Activated CD4-positive, alpha-beta memory T cell treated with anti-CD3 and anti-CD28 coated beads for 36 hours (primary cell): ENCODE measurements at regions not wholly inside any gene's neighbourhood (a gene's known extent, or its start where the extent isn't known, plus 50 kb on each side); places are given as distances from the start of the nearest gene placed in this dataset.
"Not testable (repeated sequence)": the region's sequence is repeated elsewhere in the genome, so short reads cannot be mapped to it uniquely, and the experiment has no call there.

Source experiments
- CTCF ChIA-PET: fragments of 350-600 bp; sonication (Branson Sonifier 250); formaldehyde crosslinking; loops from one replicate; lab custom pipeline; 2021; ENCODE audit warnings: antibody characterized with exemption, inconsistent platforms; lab: Charles Lee
- POLR2A ChIA-PET: fragments of 350-600 bp; sonication (Branson Sonifier 250); formaldehyde crosslinking; loops from one replicate; lab custom pipeline; 2021; ENCODE audit warnings: antibody characterized with exemption; lab: Charles Lee
- DNase-seq: peaks from one replicate; pipeline ENCODE4 v3.0.0-alpha.2; 2020
- H3K27ac Mint-ChIP-seq: one replicate; pipeline ENCODE4 v1.8.0; 2021; ENCODE audit warnings: mixed read lengths
- H3K27me3 Mint-ChIP-seq: one replicate; pipeline ENCODE4 v1.8.0; 2021; ENCODE audit warnings: mixed read lengths
- H3K36me3 Mint-ChIP-seq: one replicate; pipeline ENCODE4 v1.8.0; 2021; ENCODE audit warnings: mixed read lengths
- H3K4me1 Mint-ChIP-seq: one replicate; pipeline ENCODE4 v1.8.0; 2021; ENCODE audit warnings: low read depth, mixed read lengths
- H3K4me3 Mint-ChIP-seq: one replicate; pipeline ENCODE4 v1.8.0; 2021; ENCODE audit warnings: mild to moderate bottlenecking, mixed read lengths
- H3K9me3 Mint-ChIP-seq: one replicate; pipeline ENCODE4 v1.8.0; 2021; ENCODE audit warnings: mixed read lengths
- intact Hi-C: fragments of 100-400 bp; cut with micrococcal nuclease; formaldehyde crosslinking; loops from one replicate; pipeline ENCODE4 v1.15.1; 2023

DNA sequence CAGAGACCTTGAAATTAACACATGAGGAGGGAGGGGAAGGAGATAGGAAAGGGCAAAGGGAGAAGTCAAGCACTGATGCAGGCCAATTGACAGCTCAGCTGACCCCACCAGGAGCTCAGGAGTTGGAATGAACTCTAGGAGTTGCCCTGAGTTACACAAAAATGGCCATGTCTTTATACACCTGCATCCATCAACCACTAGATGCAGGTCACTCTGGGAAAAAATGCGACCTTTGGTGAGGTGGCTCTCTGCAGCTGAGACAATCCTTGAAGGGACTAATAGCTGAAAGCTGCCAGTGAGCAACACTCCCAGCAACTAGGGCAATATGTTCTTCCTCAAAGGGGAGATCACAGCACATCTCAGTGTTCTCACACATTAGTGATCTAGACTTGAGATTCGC, 222.8 kb downstream of the RBM26 start:
- H3K4me3 Mint-ChIP-seq = no peak overlapping the region
- no peak overlapping the region for H3K27ac Mint-ChIP-seq
- ChIA-PET CTCF (no interaction called here), POLR2A (no interaction called here)
- intact Hi-C loops = no loop called here
- no peaks in the 10 kb centered on the region for H3K36me3 Mint-ChIP-seq
- H3K27me3 Mint-ChIP-seq = peaks cover 6% of the 10 kb centered on the region
- no peak for DNase-seq
- H3K9me3 Mint-ChIP-seq = no peaks in the 10 kb centered on the region
- H3K4me1 Mint-ChIP-seq = no peaks in the 10 kb centered on the region

DNA sequence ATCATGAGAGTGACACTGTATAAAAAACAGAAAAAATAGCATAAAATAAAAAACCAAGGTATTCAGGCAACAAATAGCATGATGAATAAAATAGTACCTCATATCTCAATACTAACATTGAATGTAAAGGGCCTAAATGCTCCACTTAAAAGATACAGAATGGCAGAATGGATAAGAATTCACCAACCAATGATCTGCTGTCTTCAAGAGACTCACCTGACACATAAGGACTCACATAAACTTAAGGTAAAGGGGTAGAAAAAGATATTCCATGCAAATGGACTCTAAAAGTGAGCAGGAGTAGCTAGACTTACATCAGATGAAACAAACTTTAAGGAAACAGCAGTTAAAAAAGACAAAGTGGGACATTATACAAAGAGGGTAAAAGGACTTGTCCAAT, 232.4 kb downstream of the RBM26 start:
- H3K4me3 Mint-ChIP-seq, POLR2A ChIA-PET, CTCF ChIA-PET, DNase-seq, intact Hi-C loops, H3K4me1 Mint-ChIP-seq, H3K27ac Mint-ChIP-seq, H3K36me3 Mint-ChIP-seq: not testable (repeated sequence)
- Mint-ChIP-seq H3K9me3 (peaks cover 22% of the 10 kb centered on the region), H3K27me3 (peaks cover 17% of the 10 kb centered on the region)

DNA sequence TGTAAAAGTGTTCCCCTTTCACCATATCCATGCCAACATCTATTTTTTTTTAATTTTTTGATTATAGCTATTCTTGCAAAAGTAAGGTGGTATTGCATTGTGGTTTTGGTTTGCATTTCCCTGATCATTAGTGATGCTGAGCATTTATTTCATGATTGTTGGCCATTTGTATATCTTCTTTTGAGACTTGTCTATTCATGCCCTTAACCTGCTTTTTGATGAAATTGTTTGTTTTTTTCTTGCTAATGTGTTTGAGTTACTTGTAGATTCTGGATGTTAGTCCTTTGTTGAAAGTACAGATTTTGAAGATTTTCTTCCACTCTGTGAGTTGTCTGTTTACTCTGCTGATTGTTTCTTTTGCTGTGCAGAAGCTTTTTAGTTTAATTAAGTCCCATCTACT, 233.1 kb downstream of the RBM26 start:
- H3K36me3 Mint-ChIP-seq, H3K27ac Mint-ChIP-seq, H3K4me3 Mint-ChIP-seq, intact Hi-C loops, POLR2A ChIA-PET, DNase-seq, H3K4me1 Mint-ChIP-seq, CTCF ChIA-PET: not testable (repeated sequence)
- H3K27me3 Mint-ChIP-seq = peaks cover 20% of the 10 kb centered on the region
- H3K9me3 Mint-ChIP-seq = peaks cover 23% of the 10 kb centered on the region

DNA sequence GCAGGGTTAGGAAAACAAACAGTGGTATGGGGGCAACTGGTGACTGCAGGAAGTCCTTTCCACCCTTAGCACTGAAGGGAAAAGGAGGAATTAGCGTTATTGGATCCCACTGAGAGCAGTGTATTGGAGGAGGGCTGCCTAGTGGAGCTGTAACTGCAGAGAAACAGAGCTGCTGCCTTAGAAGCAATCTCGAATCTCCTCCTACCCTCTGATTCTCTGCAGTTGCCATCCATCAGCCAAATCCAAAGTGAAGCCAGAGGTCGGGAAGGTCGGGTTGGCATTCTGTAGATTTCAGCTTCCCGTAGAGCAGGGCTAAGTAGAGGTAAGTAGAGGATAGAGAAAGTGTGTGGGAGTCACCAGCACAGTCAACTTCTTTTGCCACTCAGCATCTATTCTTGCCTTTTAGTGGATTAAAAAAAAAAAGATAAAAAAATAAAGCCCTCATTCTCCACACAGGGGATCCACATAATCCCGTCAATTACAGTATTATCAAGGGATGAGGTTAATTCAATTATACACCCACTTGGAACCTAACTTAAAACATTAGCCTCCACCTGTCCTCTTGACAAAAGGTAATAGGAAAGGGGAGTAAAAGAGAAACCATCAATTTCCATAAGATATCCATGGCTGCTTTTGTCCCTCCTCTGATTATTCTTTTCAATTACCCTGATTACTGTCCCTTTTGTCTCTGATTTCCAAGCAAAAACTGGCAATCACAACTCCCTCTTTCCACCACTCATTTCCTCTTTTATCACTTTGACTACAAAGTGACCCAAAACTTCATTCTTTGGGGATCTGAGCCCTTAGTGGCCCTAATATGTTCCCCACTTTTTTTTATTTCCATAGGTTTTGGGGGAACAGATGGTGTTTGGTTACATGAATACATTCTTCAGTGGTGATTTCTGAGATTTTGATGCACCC, 234.7 kb downstream of the RBM26 start:
- DNase-seq = no peak
- Mint-ChIP-seq H3K4me3 (no peak overlapping the region), H3K9me3 (peaks cover 19% of the 10 kb centered on the region), H3K4me1 (no peaks in the 10 kb centered on the region), H3K27me3 (peaks cover 17% of the 10 kb centered on the region), H3K36me3 (peaks cover 4% of the 10 kb centered on the region), H3K27ac (no peak overlapping the region)
- POLR2A ChIA-PET = no interaction called here
- CTCF ChIA-PET = no interaction called here
- intact Hi-C loops = no loop called here

DNA sequence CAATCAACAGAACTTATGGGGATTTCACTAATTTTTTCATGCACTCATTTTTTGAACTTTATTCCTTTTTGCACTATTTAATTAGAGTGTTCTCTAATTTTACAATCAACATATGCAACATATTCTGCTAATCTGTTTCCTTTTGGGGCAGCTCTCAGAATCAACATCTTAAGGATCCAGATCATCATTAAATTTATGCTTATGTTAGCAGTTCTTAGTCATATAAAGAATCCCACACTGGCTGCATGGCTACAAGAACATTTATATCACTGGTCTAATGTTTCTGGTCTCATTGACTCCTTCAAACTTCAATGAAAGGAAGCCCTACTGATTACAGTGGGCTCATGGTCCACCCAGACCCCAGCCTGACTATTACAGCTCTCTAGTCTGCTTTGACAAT, 245.2 kb downstream of the RBM26 start:
- intact Hi-C loops = no loop called here
- Mint-ChIP-seq H3K9me3 (no peaks in the 10 kb centered on the region), H3K27me3 (peaks cover 6% of the 10 kb centered on the region), H3K27ac (no peak overlapping the region), H3K4me3 (no peak overlapping the region), H3K4me1 (no peaks in the 10 kb centered on the region), H3K36me3 (no peaks in the 10 kb centered on the region)
- no peak for DNase-seq
- ChIA-PET CTCF (no interaction called here), POLR2A (no interaction called here)

DNA sequence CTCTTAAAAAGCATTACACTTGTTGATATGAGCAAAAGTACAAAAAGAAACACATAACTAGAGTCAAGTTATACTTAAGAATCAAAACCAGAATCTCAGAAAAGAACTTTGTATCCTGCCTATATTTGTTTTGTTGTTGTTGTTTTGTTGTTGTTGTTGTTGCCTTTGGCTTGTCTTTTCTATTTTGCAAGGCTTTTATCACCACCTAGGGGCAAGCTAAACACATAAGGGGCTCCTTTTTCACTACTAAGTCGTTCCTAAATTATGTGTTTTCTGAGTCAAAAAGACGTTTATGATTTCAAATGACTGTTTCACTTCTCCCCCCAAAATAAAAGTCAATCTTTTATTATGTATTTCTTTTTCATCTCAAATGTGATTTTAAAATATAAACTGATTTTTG, 250.2 kb downstream of the RBM26 start:
- intact Hi-C loops = no loop called here
- no peaks in the 10 kb centered on the region for H3K4me1 Mint-ChIP-seq
- no peaks in the 10 kb centered on the region for H3K36me3 Mint-ChIP-seq
- POLR2A ChIA-PET = no interaction called here
- peaks cover 10% of the 10 kb centered on the region for H3K27me3 Mint-ChIP-seq
- no peak overlapping the region for H3K27ac Mint-ChIP-seq
- CTCF ChIA-PET = no interaction called here
- DNase-seq = no peak
- H3K9me3 Mint-ChIP-seq = no peaks in the 10 kb centered on the region
- H3K4me3 Mint-ChIP-seq = no peak overlapping the region

DNA sequence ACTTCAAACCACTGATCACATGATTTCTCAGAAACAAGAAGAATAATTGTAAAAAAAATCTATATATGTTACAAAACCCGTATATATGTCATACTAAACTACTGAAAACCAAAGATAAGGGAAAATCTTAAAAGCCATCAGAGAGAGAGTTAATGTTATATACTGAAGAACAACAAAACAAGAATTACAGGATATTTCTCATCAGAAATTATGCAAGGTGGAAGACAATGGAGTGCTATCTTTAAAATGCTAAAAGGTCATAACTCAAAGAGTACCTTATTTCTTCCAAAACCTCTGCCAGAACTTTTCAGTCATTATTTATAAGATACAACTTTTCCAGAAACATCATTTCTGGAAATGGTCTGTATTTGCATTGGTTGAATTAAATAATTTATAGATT, 256.8 kb downstream of the RBM26 start:
- Mint-ChIP-seq H3K27me3 (peaks cover 7% of the 10 kb centered on the region), H3K4me1 (no peaks in the 10 kb centered on the region), H3K4me3 (no peak overlapping the region), H3K36me3 (no peaks in the 10 kb centered on the region), H3K27ac (no peak overlapping the region), H3K9me3 (no peaks in the 10 kb centered on the region)
- POLR2A ChIA-PET = no interaction called here
- no peak for DNase-seq
- intact Hi-C loops = no loop called here
- CTCF ChIA-PET = no interaction called here

DNA sequence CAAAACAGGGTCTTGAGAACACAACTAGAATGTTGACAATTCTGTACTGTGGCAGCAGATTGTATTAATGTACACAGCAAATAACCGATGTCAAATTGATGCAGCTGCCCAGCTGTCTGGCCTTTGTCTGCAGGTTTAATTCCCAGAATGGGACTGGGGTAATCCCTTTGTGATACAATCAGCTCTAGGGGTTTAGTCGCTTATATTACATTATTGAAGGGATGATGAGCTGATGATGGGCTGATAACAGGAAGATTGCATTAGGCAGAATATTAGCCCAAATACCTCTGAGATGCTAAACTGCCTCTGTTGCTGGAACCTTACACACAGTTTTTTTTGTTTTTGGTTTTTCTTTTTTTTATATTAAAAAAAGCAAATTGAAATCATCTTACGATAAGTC, 265.0 kb downstream of the RBM26 start:
- POLR2A ChIA-PET = no interaction called here
- Mint-ChIP-seq H3K4me3 (no peak overlapping the region), H3K27me3 (no peaks in the 10 kb centered on the region), H3K4me1 (no peaks in the 10 kb centered on the region), H3K36me3 (no peaks in the 10 kb centered on the region), H3K27ac (no peak overlapping the region), H3K9me3 (no peaks in the 10 kb centered on the region)
- CTCF ChIA-PET = interaction anchor here (1.2 kb wide), 1 partner anchor 29 kb away, joined by 3 read pairs; no protein-coding TSS in a partner anchor
- DNase-seq = no peak
- intact Hi-C loops = no loop called here

DNA sequence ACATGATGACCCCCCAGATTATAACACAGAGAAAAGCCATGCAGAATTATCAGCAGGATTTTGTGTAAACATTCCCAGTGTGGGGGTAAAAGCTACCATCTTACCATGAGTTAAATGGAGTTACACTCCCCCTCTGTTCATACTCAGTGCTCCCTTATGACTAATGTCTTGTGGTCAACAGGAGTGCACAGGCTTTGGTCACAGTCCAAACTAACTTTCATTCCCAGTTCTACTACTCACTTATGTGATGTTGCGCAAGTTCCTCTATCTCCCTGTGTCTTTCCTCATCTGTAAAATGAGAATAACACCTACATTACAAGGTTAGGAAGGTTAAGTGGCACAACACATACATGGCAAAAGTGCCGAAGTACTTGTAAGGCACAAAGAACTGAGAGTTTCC, 277.9 kb downstream of the RBM26 start:
- DNase-seq = no peak
- H3K27me3 Mint-ChIP-seq = no peaks in the 10 kb centered on the region
- H3K4me3 Mint-ChIP-seq = no peak overlapping the region
- no peaks in the 10 kb centered on the region for H3K36me3 Mint-ChIP-seq
- POLR2A ChIA-PET = no interaction called here
- CTCF ChIA-PET = no interaction called here
- peaks cover 2% of the 10 kb centered on the region for H3K4me1 Mint-ChIP-seq
- intact Hi-C loops = no loop called here
- H3K27ac Mint-ChIP-seq = no peak overlapping the region
- H3K9me3 Mint-ChIP-seq = no peaks in the 10 kb centered on the region

DNA sequence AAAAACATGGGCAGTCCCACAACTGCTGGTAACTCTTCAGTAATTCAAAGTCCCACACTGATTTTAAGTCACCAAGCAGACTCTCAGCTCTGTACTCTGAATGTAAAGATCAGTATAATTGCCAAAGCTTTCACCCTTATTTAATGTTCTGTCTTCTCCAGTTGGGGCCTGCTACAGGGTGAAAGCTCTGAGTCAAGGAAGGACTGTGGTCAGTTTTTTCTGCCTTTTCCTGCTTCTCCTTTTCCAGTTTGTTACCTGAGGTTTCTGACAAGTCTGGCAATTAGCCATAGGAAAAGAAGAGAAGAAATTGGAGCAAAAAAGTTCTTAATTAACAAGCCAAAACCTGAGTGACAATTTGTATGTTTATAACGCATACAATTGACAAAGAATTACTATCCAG, 279.3 kb downstream of the RBM26 start:
- intact Hi-C loops = no loop called here
- Mint-ChIP-seq H3K4me1 (peaks cover 2% of the 10 kb centered on the region), H3K27me3 (no peaks in the 10 kb centered on the region), H3K27ac (no peak overlapping the region), H3K4me3 (no peak overlapping the region), H3K36me3 (no peaks in the 10 kb centered on the region), H3K9me3 (no peaks in the 10 kb centered on the region)
- CTCF ChIA-PET = no interaction called here
- DNase-seq = no peak
- POLR2A ChIA-PET = no interaction called here

DNA sequence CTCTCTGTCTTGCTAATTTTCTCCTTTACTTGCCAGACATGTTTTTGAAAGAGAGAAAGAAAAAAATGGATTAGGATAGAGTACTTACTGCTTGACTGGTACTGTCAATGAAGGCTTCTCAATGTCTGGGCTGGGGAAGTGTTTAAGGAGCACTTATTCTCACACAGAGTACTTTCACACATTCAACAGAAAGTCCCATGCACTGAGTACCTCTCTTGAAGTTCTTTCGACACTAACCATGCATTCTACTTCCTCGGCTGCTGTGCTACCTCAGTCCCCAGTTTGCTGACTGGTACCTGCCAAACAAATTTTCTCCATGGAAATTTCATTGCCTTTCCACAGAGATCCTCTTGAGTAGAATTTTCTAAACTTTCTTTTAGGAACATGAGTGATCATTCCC, 281.9 kb downstream of the RBM26 start:
- DNase-seq = no peak
- peaks cover 2% of the 10 kb centered on the region for H3K4me1 Mint-ChIP-seq
- H3K36me3 Mint-ChIP-seq = no peaks in the 10 kb centered on the region
- ChIA-PET POLR2A (no interaction called here), CTCF (interaction anchor here (0.6 kb wide), 1 partner anchor 9 kb away, joined by 6 read pairs; no protein-coding TSS in a partner anchor)
- H3K27ac Mint-ChIP-seq = no peak overlapping the region
- no peaks in the 10 kb centered on the region for H3K9me3 Mint-ChIP-seq
- intact Hi-C loops = no loop called here
- H3K27me3 Mint-ChIP-seq = no peaks in the 10 kb centered on the region
- H3K4me3 Mint-ChIP-seq = no peak overlapping the region

DNA sequence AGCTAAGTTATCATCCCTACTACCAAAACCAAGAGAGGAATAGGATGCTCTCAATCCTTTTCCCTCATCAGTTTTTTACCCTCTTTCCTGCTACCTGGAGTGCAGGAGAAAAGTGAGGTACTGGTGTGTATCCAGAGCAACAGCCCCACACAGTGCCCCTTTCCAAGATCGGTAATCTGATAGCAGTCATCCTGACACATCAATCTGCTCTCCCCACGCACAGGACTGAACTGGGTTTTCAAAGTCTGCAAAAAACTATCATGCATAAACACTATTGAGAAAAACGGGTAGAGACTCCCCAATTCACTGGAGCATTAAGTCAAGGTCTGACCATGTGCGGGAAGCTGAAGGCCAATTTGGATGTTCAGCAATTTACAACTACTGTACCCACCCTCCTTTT, 284.8 kb downstream of the RBM26 start:
- Mint-ChIP-seq H3K36me3 (no peaks in the 10 kb centered on the region), H3K27me3 (no peaks in the 10 kb centered on the region), H3K9me3 (no peaks in the 10 kb centered on the region), H3K27ac (no peak overlapping the region), H3K4me1 (no peaks in the 10 kb centered on the region), H3K4me3 (no peak overlapping the region)
- ChIA-PET POLR2A (no interaction called here), CTCF (no interaction called here)
- intact Hi-C loops = no loop called here
- no peak for DNase-seq

DNA sequence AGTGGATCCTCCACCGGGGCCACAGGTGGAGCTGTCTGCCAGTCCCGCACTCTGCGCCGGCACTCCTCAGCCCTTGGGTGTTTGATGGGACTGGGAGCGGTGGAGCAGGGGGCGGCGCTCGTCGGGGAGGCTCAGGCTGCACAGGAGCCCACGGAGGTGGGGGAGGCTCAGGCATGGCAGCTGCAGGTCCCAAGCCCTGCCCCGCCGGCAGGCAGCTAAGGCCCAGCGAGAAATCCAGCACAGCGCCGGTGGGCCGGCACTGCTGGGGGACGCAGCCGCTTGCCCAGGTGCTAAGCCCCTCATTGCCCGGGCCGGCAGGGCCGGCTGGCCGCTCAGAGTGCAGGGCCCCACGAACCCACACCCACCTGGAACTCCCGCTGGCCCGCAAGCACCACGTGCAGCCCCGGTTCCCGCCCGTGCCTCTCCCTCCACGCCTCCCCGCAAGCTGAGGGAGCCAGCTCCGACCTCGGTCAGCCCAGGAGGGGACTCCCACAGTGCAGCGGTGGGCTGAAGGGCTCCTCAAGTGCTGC, 286.4 kb downstream of the RBM26 start:
- H3K4me1 Mint-ChIP-seq = no peaks in the 10 kb centered on the region
- H3K36me3 Mint-ChIP-seq = no peaks in the 10 kb centered on the region
- intact Hi-C loops = no loop called here
- H3K4me3 Mint-ChIP-seq = no peak overlapping the region
- POLR2A ChIA-PET = no interaction called here
- DNase-seq = no peak
- CTCF ChIA-PET = no interaction called here
- H3K9me3 Mint-ChIP-seq = no peaks in the 10 kb centered on the region
- no peak overlapping the region for H3K27ac Mint-ChIP-seq
- no peaks in the 10 kb centered on the region for H3K27me3 Mint-ChIP-seq
